ENCODE measurements at regions not wholly inside any gene's neighbourhood (a gene's known extent, or its start where the extent isn't known, plus 50 kb on each side); places are given as distances from the start of the nearest gene placed in this dataset.

GRCh38 chr5:89106480-89106879 is 223.5 kb upstream of the MEF2C start:
- Histone ChIP-seq H3K36me3 (ENCODE audit: control insufficient read depth in 2 of 2, extremely low read depth in 1 of 2, insufficient read depth in 2 of 2, low read length in 2 of 2) (no peaks in the 10 kb centered on the region), H3K4me2 (ENCODE audit: insufficient read depth, low read length) (no peak overlapping the region), H3K27ac (ENCODE audit: insufficient read depth, low read depth, low read length) (no peak overlapping the region), H2AFZ (ENCODE audit: low read depth, low read length) (no peak overlapping the region), H3K4me1 (ENCODE audit: control insufficient read depth, extremely low read depth, insufficient read depth, low read length) (no peaks in the 10 kb centered on the region), H4K20me1 (replicated peaks; ENCODE audit: control insufficient read depth, extremely low read depth, insufficient read depth, low read length) (no peaks in the 10 kb centered on the region), H3K79me2 (ENCODE audit: control insufficient read depth, insufficient read depth, low read length) (no peaks in the 10 kb centered on the region), H3K9me1 (replicated peaks; ENCODE audit: control insufficient read depth, extremely low read depth, insufficient read depth, low read length) (no peaks in the 10 kb centered on the region), H3K4me3 (replicated peaks in 1 of 3; ENCODE audit: insufficient read depth in 1 of 3, low read depth in 1 of 3, low read length in 3 of 3) (no peak overlapping the region), H3K27me3 (ENCODE audit: control insufficient read depth in 2 of 2, insufficient read depth in 2 of 2, low read length in 2 of 2) (no peaks in the 10 kb centered on the region), H3K9ac (replicated peaks; ENCODE audit: extremely low read depth, insufficient read depth, low read length) (no peak overlapping the region), H3K9me3 (replicated peaks; ENCODE audit: control insufficient read depth, insufficient read depth, low read length) (no peaks in the 10 kb centered on the region)
- ChIA-PET POLR2A (no interaction called here), CTCF (interaction anchor here (1.0 kb wide), 1 partner anchor 379 kb away, joined by 3 read pairs; no protein-coding TSS in a partner anchor)
- no peak for DNase-seq (ENCODE audit: low read depth, low spot score)
- intact Hi-C loops (cut with micrococcal nuclease), result no loop called here
- TF ChIP-seq FOS (IDR thresholded peaks at IDR 0.05; ENCODE audit: borderline replicate concordance, insufficient read depth, low read length) (no peak), GATA2 (IDR thresholded peaks at IDR 0.05; ENCODE audit: insufficient read depth, insufficient read length, low read depth, low read length) (no peak), MAX (IDR thresholded peaks at IDR 0.05; ENCODE audit: insufficient read depth, insufficient read length) (no peak), POLR2A (IDR thresholded peaks at IDR 0.05; ENCODE audit: low read depth, low read length) (no peak), MYC (IDR thresholded peaks at IDR 0.05; ENCODE audit: low read depth, low read length) (no peak), POLR2AphosphoS5 (IDR thresholded peaks at IDR 0.05; ENCODE audit: insufficient read depth, low read depth, low read length) (no peak), JUN (IDR thresholded peaks at IDR 0.05; ENCODE audit: borderline replicate concordance, insufficient read depth, insufficient read length, low read depth) (no peak)
- TF ChIP-seq, protein P1, sequence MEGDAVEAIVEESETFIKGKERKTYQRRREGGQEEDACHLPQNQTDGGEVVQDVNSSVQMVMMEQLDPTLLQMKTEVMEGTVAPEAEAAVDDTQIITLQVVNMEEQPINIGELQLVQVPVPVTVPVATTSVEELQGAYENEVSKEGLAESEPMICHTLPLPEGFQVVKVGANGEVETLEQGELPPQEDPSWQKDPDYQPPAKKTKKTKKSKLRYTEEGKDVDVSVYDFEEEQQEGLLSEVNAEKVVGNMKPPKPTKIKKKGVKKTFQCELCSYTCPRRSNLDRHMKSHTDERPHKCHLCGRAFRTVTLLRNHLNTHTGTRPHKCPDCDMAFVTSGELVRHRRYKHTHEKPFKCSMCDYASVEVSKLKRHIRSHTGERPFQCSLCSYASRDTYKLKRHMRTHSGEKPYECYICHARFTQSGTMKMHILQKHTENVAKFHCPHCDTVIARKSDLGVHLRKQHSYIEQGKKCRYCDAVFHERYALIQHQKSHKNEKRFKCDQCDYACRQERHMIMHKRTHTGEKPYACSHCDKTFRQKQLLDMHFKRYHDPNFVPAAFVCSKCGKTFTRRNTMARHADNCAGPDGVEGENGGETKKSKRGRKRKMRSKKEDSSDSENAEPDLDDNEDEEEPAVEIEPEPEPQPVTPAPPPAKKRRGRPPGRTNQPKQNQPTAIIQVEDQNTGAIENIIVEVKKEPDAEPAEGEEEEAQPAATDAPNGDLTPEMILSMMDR (IDR thresholded peaks at IDR 0.05; ENCODE audit: extremely low read depth in 1 of 2, insufficient read depth in 1 of 2, low read depth in 1 of 2, low read length in 2 of 2), result no peak
- dilution Hi-C loops (cut with MboI; ENCODE audit: extremely low pct_ligation_motif_present, low sequenced_read_pairs), result no loop called here
- no peak for FAIRE-seq
- BruUV-seq (replicated peaks), result no TSS peak

Data from endothelial cell of umbilical vein (primary cell).